ENCODE measurements at regions not wholly inside any gene's neighbourhood (a gene's known extent, or its start where the extent isn't known, plus 50 kb on each side); places are given as distances from the start of the nearest gene placed in this dataset.

GRCh38 chr1:147821883-147822282, 61.5 kb upstream of the GJA5 start:
- no peak for DNase-seq (ENCODE audit: low read depth, low spot score)

GRCh38 chr1:147822292-147822691, 61.9 kb upstream of the GJA5 start:
- CTCF ChIA-PET = interaction anchor here (1.7 kb wide), 1 partner anchor 71 kb away, joined by 9 read pairs; no protein-coding TSS in a partner anchor
- no peak for DNase-seq (ENCODE audit: low read depth, low spot score)
- Histone ChIP-seq H3K27me3 (ENCODE audit: control insufficient read depth, insufficient read depth, low read length) (no peaks in the 10 kb centered on the region), H3K4me3 (ENCODE audit: low read depth, low read length) (no peak overlapping the region), H3K9me3 (ENCODE audit: control insufficient read depth, insufficient read depth, low read length) (no peaks in the 10 kb centered on the region), H3K27ac (ENCODE audit: low read depth, low read length) (no peak overlapping the region)
- TF ChIP-seq, protein P1, sequence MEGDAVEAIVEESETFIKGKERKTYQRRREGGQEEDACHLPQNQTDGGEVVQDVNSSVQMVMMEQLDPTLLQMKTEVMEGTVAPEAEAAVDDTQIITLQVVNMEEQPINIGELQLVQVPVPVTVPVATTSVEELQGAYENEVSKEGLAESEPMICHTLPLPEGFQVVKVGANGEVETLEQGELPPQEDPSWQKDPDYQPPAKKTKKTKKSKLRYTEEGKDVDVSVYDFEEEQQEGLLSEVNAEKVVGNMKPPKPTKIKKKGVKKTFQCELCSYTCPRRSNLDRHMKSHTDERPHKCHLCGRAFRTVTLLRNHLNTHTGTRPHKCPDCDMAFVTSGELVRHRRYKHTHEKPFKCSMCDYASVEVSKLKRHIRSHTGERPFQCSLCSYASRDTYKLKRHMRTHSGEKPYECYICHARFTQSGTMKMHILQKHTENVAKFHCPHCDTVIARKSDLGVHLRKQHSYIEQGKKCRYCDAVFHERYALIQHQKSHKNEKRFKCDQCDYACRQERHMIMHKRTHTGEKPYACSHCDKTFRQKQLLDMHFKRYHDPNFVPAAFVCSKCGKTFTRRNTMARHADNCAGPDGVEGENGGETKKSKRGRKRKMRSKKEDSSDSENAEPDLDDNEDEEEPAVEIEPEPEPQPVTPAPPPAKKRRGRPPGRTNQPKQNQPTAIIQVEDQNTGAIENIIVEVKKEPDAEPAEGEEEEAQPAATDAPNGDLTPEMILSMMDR (IDR thresholded peaks at IDR 0.05; ENCODE audit: low read depth, low read length) = no peak
- POLR2A ChIA-PET = no interaction called here

More at GRCh38 chr1:147821883-147822282, 61.5 kb upstream of the GJA5 start:
- no peak overlapping the region for H3K4me3 ChIP-seq (ENCODE audit: low read depth, low read length)
- H3K27ac ChIP-seq (ENCODE audit: low read depth, low read length) = no peak overlapping the region
- CTCF ChIA-PET = no interaction called here
- no peaks in the 10 kb centered on the region for H3K9me3 ChIP-seq (ENCODE audit: control insufficient read depth, insufficient read depth, low read length)
- POLR2A ChIA-PET = no interaction called here
- TF ChIP-seq, protein P1 (IDR thresholded peaks at IDR 0.05; ENCODE audit: low read depth, low read length) = no peak
- H3K27me3 ChIP-seq (ENCODE audit: control insufficient read depth, insufficient read depth, low read length) = no peaks in the 10 kb centered on the region

DNA sequence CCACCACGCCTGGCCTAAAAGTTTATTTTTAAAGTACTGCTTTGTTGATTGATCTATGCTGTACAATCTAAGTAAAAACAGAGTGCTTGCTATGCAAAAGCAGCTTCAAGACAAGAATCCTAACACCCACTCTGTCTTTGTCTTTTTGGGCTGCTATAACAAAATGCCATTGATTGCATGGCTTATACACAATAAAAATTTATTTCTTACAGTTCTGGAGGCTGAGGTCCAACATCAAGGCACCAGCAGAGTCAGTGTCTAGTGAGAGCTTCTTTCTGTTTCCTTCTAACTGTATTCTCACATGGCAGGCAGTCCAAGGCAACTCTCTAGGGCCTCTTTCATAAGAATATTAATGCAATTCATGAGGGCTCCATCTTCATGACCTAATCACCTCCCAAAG, 63.6 kb upstream of the GJA5 start:
- ChIA-PET CTCF (interaction anchor here (1.7 kb wide), 1 partner anchor 69 kb away, joined by 9 read pairs; no protein-coding TSS in a partner anchor), POLR2A (no interaction called here)
- no peaks in the 10 kb centered on the region for H3K27me3 ChIP-seq (ENCODE audit: control insufficient read depth, insufficient read depth, low read length)
- no peak overlapping the region for H3K27ac ChIP-seq (ENCODE audit: low read depth, low read length)
- H3K4me3 ChIP-seq (ENCODE audit: low read depth, low read length) = no peak overlapping the region
- DNase-seq (ENCODE audit: low read depth, low spot score) = no peak
- H3K9me3 ChIP-seq (ENCODE audit: control insufficient read depth, insufficient read depth, low read length) = no peaks in the 10 kb centered on the region
- TF ChIP-seq, protein P1 (IDR thresholded peaks at IDR 0.05; ENCODE audit: low read depth, low read length) = no peak

DNA sequence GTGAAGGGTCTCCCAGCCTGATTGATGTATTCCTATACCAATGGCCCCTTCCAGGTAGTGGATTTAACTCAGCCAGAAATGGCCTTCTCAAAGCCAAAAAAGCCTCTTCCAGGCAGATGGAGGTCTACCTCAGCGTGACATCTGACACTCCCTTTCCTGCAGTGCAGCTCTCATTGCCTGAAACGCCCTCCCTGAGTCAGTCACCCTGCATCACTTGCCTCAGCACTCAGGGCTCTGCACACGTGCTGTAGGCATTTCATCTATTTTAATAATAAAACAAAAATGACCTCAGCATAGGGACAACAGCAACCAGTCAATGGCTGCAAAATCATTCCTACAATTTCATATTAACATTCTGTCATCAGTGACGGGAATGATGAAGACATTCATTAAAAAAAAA, 64.4 kb upstream of the GJA5 start:
- Histone ChIP-seq H3K27me3 (ENCODE audit: control insufficient read depth, insufficient read depth, low read length) (no peaks in the 10 kb centered on the region), H3K27ac (ENCODE audit: low read depth, low read length) (no peak overlapping the region), H3K9me3 (ENCODE audit: control insufficient read depth, insufficient read depth, low read length) (no peaks in the 10 kb centered on the region), H3K4me3 (ENCODE audit: low read depth, low read length) (no peak overlapping the region)
- TF ChIP-seq, protein P1 (IDR thresholded peaks at IDR 0.05; ENCODE audit: low read depth, low read length) = no peak
- ChIA-PET POLR2A (no interaction called here), CTCF (no interaction called here)
- no peak for DNase-seq (ENCODE audit: low read depth, low spot score)

DNA sequence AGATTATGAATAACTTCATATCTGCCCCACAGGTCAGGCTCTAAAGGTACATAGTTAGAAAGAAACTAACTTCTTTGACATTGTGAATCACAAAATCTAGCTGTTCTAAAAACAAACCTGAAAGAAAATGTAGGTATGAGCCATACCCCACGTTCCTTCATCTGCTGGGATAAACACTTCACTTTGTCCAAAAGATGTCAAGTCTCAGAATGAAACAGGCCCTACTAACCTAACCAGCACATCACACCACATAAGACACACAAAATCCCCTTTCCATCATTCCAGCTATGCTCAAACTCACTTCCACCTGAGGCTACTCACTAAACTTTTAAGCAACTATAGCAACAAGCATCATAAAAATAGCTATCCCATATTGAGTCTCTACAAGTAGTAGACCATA, 65.2 kb upstream of the GJA5 start:
- no peak overlapping the region for H3K4me3 ChIP-seq (ENCODE audit: low read depth, low read length)
- ChIA-PET CTCF (no interaction called here), POLR2A (no interaction called here)
- TF ChIP-seq, protein P1 (IDR thresholded peaks at IDR 0.05; ENCODE audit: low read depth, low read length) = no peak
- no peak overlapping the region for H3K27ac ChIP-seq (ENCODE audit: low read depth, low read length)
- H3K27me3 ChIP-seq (ENCODE audit: control insufficient read depth, insufficient read depth, low read length) = no peaks in the 10 kb centered on the region
- no peak for DNase-seq (ENCODE audit: low read depth, low spot score)
- H3K9me3 ChIP-seq (ENCODE audit: control insufficient read depth, insufficient read depth, low read length) = no peaks in the 10 kb centered on the region

Data from AG04450 (cell line).